ENCODE measurements at regions not wholly inside any gene's neighbourhood (a gene's known extent, or its start where the extent isn't known, plus 50 kb on each side); places are given as distances from the start of the nearest gene placed in this dataset.
"Not testable (repeated sequence)": the region's sequence is repeated elsewhere in the genome, so short reads cannot be mapped to it uniquely, and the experiment has no call there.

- no peaks in the 10 kb centered on the region for H3K4me1 ChIP-seq
- no peaks in the 10 kb centered on the region for H3K27me3 ChIP-seq
- no peak overlapping the region for H3K27ac ChIP-seq
- H3K36me3 ChIP-seq, result no peaks in the 10 kb centered on the region
- no peak for TF ChIP-seq CTCF (IDR thresholded peaks at IDR 0.05)
- no peaks in the 10 kb centered on the region for H3K9me3 ChIP-seq
- intact Hi-C loops (cut with DNase I; ENCODE audit: low total_unique reads), result no loop called here
- DNase-seq, result no peak
- H3K4me3 ChIP-seq, result no peak overlapping the region
These were observed 293.4 kb upstream of the RNF32 start for GRCh38 chr7:156347132-156347531.

- H3K27me3 ChIP-seq, result no peaks in the 10 kb centered on the region
These were observed 296.0 kb upstream of the RNF32 start for GRCh38 chr7:156344595-156344994.

GRCh38 chr7:156334636-156335035 is 305.9 kb upstream of the RNF32 start:
- Histone ChIP-seq H3K9me3 (no peaks in the 10 kb centered on the region), H3K27me3 (no peaks in the 10 kb centered on the region), H3K36me3 (no peaks in the 10 kb centered on the region), H3K4me1 (no peaks in the 10 kb centered on the region), H3K4me3 (no peak overlapping the region), H3K27ac (no peak overlapping the region)
- TF ChIP-seq CTCF (IDR thresholded peaks at IDR 0.05), result no peak
- intact Hi-C loops (cut with DNase I; ENCODE audit: low total_unique reads), result no loop called here
- DNase-seq, result no peak

More at GRCh38 chr7:156344595-156344994, 296.0 kb upstream of the RNF32 start:
- H3K4me3 ChIP-seq, result no peak overlapping the region
- no peak for TF ChIP-seq CTCF (IDR thresholded peaks at IDR 0.05)
- no peaks in the 10 kb centered on the region for H3K36me3 ChIP-seq
- no peak overlapping the region for H3K27ac ChIP-seq
- H3K4me1 ChIP-seq, result no peaks in the 10 kb centered on the region
- intact Hi-C loops (cut with DNase I; ENCODE audit: low total_unique reads), result no loop called here
- H3K9me3 ChIP-seq, result no peaks in the 10 kb centered on the region
- no peak for DNase-seq

- TF ChIP-seq CTCF (IDR thresholded peaks at IDR 0.05), result no peak
- intact Hi-C loops (cut with DNase I; ENCODE audit: low total_unique reads), result no loop called here
- Histone ChIP-seq H3K9me3 (no peaks in the 10 kb centered on the region), H3K4me3 (no peak overlapping the region), H3K4me1 (no peaks in the 10 kb centered on the region), H3K27ac (no peak overlapping the region), H3K27me3 (no peaks in the 10 kb centered on the region), H3K36me3 (no peaks in the 10 kb centered on the region)
- DNase-seq, result no peak
These were observed 312.7 kb upstream of the RNF32 start for GRCh38 chr7:156327916-156328315.

- H3K36me3 ChIP-seq, result no peaks in the 10 kb centered on the region
- TF ChIP-seq CTCF (IDR thresholded peaks at IDR 0.05), result no peak
These were observed 313.1 kb upstream of the RNF32 start for GRCh38 chr7:156327474-156327873.

GRCh38 chr7:156324201-156324600 is 316.4 kb upstream of the RNF32 start:
- intact Hi-C loops (cut with DNase I; ENCODE audit: low total_unique reads), result no loop called here
- H3K4me1 ChIP-seq, result no peaks in the 10 kb centered on the region
- no peak for TF ChIP-seq CTCF (IDR thresholded peaks at IDR 0.05)
- H3K9me3 ChIP-seq, result no peaks in the 10 kb centered on the region
- H3K36me3 ChIP-seq, result no peaks in the 10 kb centered on the region
- no peaks in the 10 kb centered on the region for H3K27me3 ChIP-seq
- H3K4me3 ChIP-seq, result no peak overlapping the region
- DNase-seq, result no peak
- H3K27ac ChIP-seq, result no peak overlapping the region

More at GRCh38 chr7:156327474-156327873, 313.1 kb upstream of the RNF32 start:
- H3K27me3 ChIP-seq, result no peaks in the 10 kb centered on the region
- no peaks in the 10 kb centered on the region for H3K4me1 ChIP-seq
- DNase-seq, result no peak
- intact Hi-C loops (cut with DNase I; ENCODE audit: low total_unique reads), result no loop called here
- no peak overlapping the region for H3K27ac ChIP-seq
- H3K4me3 ChIP-seq, result no peak overlapping the region
- H3K9me3 ChIP-seq, result no peaks in the 10 kb centered on the region

- H3K4me3 ChIP-seq; intact Hi-C loops (cut with DNase I; ENCODE audit: low total_unique reads); DNase-seq; H3K27ac ChIP-seq; H3K36me3 ChIP-seq; H3K4me1 ChIP-seq; H3K27me3 ChIP-seq; H3K9me3 ChIP-seq: not testable (repeated sequence)
These were observed 319.1 kb upstream of the RNF32 start for GRCh38 chr7:156321430-156321829.
